ENCODE measurements at regions not wholly inside any gene's neighbourhood (a gene's known extent, or its start where the extent isn't known, plus 50 kb on each side); places are given as distances from the start of the nearest gene placed in this dataset.
"Not testable (repeated sequence)": the region's sequence is repeated elsewhere in the genome, so short reads cannot be mapped to it uniquely, and the experiment has no call there.

DNA sequence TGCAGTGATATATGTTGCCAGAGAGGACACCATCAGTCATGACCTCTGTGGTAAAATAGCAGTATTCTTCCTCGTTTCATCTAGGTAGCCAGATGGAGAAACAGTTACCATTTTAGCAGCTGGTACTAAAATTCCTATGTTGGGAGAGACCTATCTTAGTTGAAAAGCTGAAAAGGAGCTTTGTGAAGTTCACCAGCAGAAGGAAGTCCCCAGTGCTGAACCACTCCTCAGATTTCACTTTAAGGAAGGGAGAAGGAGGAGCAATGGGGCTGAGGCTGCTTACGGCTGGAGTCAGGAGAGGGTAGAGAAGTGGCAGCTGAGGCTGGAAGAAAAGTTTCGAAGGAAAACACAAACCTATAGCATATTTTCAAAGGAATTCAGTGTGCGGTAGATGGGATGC is 103.7 kb downstream of the ATXN3L start:
- TF ChIP-seq, protein P1, sequence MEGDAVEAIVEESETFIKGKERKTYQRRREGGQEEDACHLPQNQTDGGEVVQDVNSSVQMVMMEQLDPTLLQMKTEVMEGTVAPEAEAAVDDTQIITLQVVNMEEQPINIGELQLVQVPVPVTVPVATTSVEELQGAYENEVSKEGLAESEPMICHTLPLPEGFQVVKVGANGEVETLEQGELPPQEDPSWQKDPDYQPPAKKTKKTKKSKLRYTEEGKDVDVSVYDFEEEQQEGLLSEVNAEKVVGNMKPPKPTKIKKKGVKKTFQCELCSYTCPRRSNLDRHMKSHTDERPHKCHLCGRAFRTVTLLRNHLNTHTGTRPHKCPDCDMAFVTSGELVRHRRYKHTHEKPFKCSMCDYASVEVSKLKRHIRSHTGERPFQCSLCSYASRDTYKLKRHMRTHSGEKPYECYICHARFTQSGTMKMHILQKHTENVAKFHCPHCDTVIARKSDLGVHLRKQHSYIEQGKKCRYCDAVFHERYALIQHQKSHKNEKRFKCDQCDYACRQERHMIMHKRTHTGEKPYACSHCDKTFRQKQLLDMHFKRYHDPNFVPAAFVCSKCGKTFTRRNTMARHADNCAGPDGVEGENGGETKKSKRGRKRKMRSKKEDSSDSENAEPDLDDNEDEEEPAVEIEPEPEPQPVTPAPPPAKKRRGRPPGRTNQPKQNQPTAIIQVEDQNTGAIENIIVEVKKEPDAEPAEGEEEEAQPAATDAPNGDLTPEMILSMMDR (IDR thresholded peaks at IDR 0.05; ENCODE audit: low read depth, low read length, missing control alignments) = no peak
- no peak overlapping the region for H3K4me3 ChIP-seq (ENCODE audit: low read depth, low read length)
- DNase-seq (ENCODE audit: low read depth) = no peak

DNA sequence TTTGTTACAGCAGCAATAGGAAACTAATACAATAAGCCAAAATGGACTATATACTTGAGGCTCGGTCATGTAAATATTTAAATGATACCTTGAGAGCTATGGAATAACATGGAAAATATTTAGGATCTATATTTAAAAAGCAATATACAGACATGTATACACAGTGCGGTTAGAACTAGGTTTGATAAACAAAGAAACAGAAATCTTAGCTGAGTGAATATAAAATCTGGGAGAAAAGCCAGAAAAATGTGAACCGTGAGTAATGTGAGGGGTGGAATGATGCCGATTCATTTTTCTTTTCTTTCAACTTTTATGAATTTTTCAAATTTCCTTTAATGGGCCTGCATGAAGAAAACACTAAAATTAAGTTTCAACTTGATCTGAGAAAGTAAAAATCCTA is 104.1 kb downstream of the ATXN3L start:
- H3K4me3 ChIP-seq (ENCODE audit: low read depth, low read length) = no peak overlapping the region
- DNase-seq (ENCODE audit: low read depth) = no peak
- TF ChIP-seq, protein P1 (IDR thresholded peaks at IDR 0.05; ENCODE audit: low read depth, low read length, missing control alignments) = no peak

DNA sequence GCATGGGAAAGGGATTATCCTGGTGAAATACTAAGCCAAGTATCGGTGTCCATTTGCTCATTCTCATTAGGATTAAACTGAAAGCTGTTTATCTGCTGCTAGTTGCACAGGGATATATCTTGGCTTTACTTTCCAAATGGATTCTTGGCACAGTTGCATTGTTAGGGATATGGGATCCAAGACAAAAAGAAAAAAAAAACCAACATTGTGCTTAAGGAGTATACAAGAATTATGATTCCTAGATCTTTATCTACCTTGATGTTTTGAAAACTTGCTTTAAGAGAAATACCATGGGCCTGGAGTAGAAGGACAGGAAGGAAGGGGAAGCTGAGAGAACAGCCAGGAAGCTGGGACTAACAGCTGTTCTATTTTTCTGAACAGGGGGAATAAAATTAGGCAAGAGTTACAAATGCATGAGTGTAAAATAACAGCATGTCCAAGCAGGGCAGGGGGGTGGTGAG is 107.6 kb downstream of the ATXN3L start:
- no peak for DNase-seq (ENCODE audit: low read depth)
- no peak overlapping the region for H3K4me3 ChIP-seq (ENCODE audit: low read depth, low read length)
- TF ChIP-seq, protein P1 (IDR thresholded peaks at IDR 0.05; ENCODE audit: low read depth, low read length, missing control alignments) = no peak

DNA sequence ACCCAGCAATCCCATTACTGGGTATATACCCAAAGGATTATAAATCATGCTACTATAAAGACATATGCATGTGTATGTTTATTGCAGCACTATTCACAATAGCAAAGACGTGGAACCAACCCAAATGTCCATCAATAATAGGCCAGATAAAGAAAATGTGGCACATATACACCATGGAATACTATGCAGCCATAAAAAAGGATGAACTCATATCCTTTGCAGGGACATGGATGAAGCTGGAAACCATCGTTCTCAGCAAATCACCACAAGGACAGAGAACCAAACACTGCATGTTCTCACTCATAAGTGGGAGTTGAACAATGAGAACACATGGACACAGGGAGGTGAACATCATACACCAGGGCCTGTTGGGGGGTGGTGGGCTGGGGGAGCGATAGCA is 109.7 kb downstream of the ATXN3L start:
- not testable (repeated sequence) for H3K4me3 ChIP-seq (ENCODE audit: low read depth, low read length); DNase-seq (ENCODE audit: low read depth)

DNA sequence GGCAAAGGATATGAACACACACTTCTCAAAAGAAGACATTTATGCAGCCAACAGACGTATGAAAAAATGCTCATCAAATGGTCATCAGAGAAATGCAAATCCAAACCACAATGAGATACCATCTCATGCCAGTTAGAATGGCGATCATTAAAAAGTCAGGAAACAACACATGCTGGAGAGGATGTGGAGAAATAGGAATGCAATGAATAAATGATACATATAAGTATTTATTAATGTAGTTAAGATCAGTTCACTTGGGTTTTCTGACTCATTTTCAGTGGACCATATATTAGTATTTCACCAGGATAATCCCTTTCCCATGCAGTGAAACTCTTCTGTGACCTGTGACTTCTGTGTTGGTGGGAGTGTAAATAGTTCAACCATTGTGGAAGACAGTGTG is 110.1 kb downstream of the ATXN3L start:
- H3K4me3 ChIP-seq (ENCODE audit: low read depth, low read length); DNase-seq (ENCODE audit: low read depth): not testable (repeated sequence)

DNA sequence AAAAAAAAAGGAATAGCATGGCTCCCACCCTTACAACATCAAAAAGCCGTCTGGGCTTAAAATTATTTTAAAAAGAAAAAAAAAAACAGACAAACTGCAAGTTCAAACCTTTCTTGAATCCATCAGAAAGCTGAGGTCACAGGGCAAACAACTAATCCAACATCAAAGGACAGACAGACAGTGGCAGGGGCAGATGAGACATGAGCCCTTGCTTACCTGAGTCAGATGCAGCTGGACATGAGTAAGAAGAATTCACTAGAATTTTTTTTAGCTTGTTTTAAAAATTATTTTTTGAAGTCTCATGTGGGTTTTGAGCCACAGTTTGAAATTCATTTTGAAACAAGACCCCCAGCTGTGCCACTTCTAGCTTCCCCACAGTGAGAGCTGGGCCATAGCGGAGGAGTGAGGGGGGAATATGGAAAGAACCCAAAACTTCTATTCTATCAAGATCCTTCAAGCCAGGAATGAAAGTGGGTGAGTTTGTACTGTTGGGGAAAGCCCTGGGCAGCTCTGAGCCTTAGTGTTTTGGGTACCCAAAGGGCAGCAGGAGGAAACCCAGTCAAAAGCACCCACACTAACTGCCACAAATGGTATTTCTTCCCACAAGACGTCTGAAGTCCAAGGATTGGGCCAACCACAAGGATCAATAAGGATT is 111.4 kb downstream of the ATXN3L start:
- DNase-seq (ENCODE audit: low read depth) = no peak
- no peak overlapping the region for H3K4me3 ChIP-seq (ENCODE audit: low read depth, low read length)
- TF ChIP-seq, protein P1 (IDR thresholded peaks at IDR 0.05; ENCODE audit: low read depth, low read length, missing control alignments) = no peak

DNA sequence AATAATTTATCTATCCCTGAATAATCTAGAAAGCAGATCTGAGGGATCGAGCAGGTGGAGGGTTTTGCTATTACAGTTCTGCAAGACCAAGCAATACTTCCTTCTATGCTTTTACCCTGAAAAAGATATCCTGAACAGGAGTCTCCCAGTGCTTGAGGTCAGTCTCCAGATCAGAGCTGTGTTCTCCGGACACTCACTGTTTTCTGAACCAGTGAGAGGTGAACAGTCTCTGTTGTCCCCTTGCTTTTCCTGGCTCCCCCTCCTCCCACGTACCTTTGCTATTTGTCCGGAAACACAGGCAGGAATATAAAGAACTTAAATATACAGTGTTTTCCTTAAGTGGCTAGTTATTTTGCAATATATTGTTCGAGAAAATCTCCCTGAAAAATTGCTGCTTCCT is 116.6 kb downstream of the ATXN3L start:
- TF ChIP-seq, protein P1 (IDR thresholded peaks at IDR 0.05; ENCODE audit: low read depth, low read length, missing control alignments) = no peak
- H3K4me3 ChIP-seq (ENCODE audit: low read depth, low read length) = no peak overlapping the region
- no peak for DNase-seq (ENCODE audit: low read depth)

DNA sequence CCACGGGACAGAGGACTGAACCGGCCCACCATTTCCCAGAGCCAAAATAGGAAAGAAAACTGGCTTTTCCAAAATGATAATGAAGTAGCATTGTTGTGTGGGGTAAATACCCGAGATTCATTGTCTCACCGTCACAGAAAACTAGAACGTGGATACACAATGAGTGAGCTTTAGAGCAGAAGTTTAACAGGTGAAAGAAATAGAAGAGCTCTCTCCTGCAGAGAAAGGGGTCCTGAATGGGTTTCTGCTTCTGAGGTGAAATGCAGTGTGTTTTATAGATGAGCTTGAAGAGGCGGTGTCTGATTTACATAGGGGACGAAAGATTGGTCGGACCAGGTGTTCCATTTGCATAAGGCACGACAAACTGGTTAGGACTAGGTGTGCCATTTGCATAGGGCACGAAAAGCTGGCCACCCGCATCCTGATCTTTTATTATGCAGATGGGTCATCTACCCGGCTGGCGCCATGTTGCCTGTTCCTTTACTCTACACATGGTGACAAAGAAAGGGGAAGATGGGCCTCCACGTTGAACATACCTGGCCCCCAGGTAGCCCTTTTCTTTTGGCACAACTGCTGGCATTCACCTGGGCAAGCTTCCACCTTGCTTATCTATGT is 118.1 kb downstream of the ATXN3L start:
- H3K4me3 ChIP-seq (ENCODE audit: low read depth, low read length) = no peak overlapping the region
- no peak for DNase-seq (ENCODE audit: low read depth)
- TF ChIP-seq, protein P1 (IDR thresholded peaks at IDR 0.05; ENCODE audit: low read depth, low read length, missing control alignments) = no peak

Data from GM12864 (cell line).